H1 (cell line): ENCODE measurements at regions not wholly inside any gene's neighbourhood (a gene's known extent, or its start where the extent isn't known, plus 50 kb on each side); places are given as distances from the start of the nearest gene placed in this dataset.

Experiments used
- CTCF ChIA-PET: fragments of 300-600 bp; sonication (Branson Sonifier 250); formaldehyde crosslinking; loops from one replicate; lab custom pipeline; 2021; ENCODE audit not compliant: partially characterized antibody; lab: Charles Lee
- POLR2A ChIA-PET: fragments of 300-600 bp; sonication (Branson Sonifier 250); formaldehyde crosslinking; loops from one replicate; lab custom pipeline; 2021; ENCODE audit warnings: inconsistent platforms; ENCODE audit not compliant: partially characterized antibody; lab: Charles Lee
- DNase-seq, 2 experiments: peaks; one replicate each; pipeline versions ENCODE4 v3.0.0 to v3.0.0-alpha.2; 2010 to 2022; ENCODE audit warnings: low spot score in 2 of 2, low read depth in 1 of 2, mixed read lengths in 1 of 2
- FAIRE-seq: peaks from 2 replicates; lab custom pipeline; 2011; peaks lifted over from hg19 to GRCh38; lab: Jason Lieb, UNC
- H2AFZ ChIP-seq: 2 replicates; pipeline ENCODE4 v1.8.1; 2012; ENCODE audit warnings: low read length, inconsistent platforms
- H2AK5ac ChIP-seq: 2 replicates; pipeline ENCODE4 v1.6.1; 2013; ENCODE audit warnings: low read depth, low read length
- H2BK120ac ChIP-seq: replicated peaks from 2 replicates; pipeline ENCODE3; 2013; ENCODE audit warnings: low read depth, low read length, inconsistent platforms
- H2BK12ac ChIP-seq: 2 replicates; pipeline ENCODE4 v1.6.1; 2013; ENCODE audit warnings: low read depth, low read length
- H2BK15ac ChIP-seq: 2 replicates; pipeline ENCODE4 v1.6.1; 2013; ENCODE audit warnings: low read length
- H2BK20ac ChIP-seq: 2 replicates; pipeline ENCODE4 v1.6.1; 2013; ENCODE audit warnings: low read length
- H2BK5ac ChIP-seq: 2 replicates; pipeline ENCODE4 v1.6.1; 2013; ENCODE audit warnings: low read depth, low read length
- H3K14ac ChIP-seq: 2 replicates; pipeline ENCODE4 v1.6.1; 2013; ENCODE audit warnings: inconsistent platforms; ENCODE audit not compliant: insufficient read length
- H3K18ac ChIP-seq: 2 replicates; pipeline ENCODE4 v1.6.1; 2013; ENCODE audit warnings: low read length; ENCODE audit errors: extremely low read depth
- H3K23ac ChIP-seq: 2 replicates; pipeline ENCODE4 v1.6.1; 2013; ENCODE audit warnings: inconsistent platforms; ENCODE audit not compliant: insufficient read length
- H3K23me2 ChIP-seq: 2 replicates; pipeline ENCODE4 v1.6.1; 2013; ENCODE audit warnings: low read depth, low read length
- H3K27ac ChIP-seq: 2 replicates; pipeline ENCODE4 v1.6.1; 2011; ENCODE audit warnings: low read depth, low read length, inconsistent platforms
- H3K27me3 ChIP-seq, 4 experiments: replicated peaks in 1 of 4; 1 replicate in 1 of 4; 2 replicates in 3 of 4; pipeline versions ENCODE4 v1.6.1 to v1.8.1; 2011 to 2013; ENCODE audit warnings: low read length in 3 of 4, mild to moderate bottlenecking in 3 of 4, inconsistent platforms in 2 of 4, mixed read lengths in 2 of 4, moderate library complexity in 1 of 4; ENCODE audit not compliant: control insufficient read depth in 3 of 4, insufficient read depth in 3 of 4; ENCODE audit errors: extremely low read depth in 1 of 4
- H3K36me3 ChIP-seq, 4 experiments: 2 replicates each; pipeline versions ENCODE4 v1.6.1 to v1.8.1; 2011 to 2013; ENCODE audit warnings: mild to moderate bottlenecking in 4 of 4, low read length in 3 of 4, moderate library complexity in 2 of 4, control low read depth in 1 of 4, inconsistent platforms in 1 of 4; ENCODE audit not compliant: insufficient read depth in 4 of 4, control insufficient read depth in 2 of 4
- H3K4ac ChIP-seq: replicated peaks from 2 replicates; pipeline ENCODE3; 2013; ENCODE audit warnings: low read length, low read depth, mixed read lengths, inconsistent platforms; ENCODE audit not compliant: insufficient read length
- H3K4me1 ChIP-seq, 4 experiments: replicated peaks in 1 of 4; 1 replicate in 1 of 4; 2 replicates in 3 of 4; pipeline versions ENCODE4 v1.6.1 to v1.8.1; 2011 to 2013; ENCODE audit warnings: low read length in 3 of 4, inconsistent platforms in 2 of 4, mixed read lengths in 1 of 4; ENCODE audit not compliant: insufficient read depth in 4 of 4, control insufficient read depth in 3 of 4
- H3K4me2 ChIP-seq, 2 experiments: 2 replicates each; pipeline versions ENCODE4 v1.6.1 to v1.8.1; 2011 to 2013; ENCODE audit warnings: low read depth in 2 of 2, low read length in 2 of 2, control low read depth in 1 of 2, inconsistent platforms in 1 of 2, mild to moderate bottlenecking in 1 of 2; ENCODE audit not compliant: insufficient read depth in 1 of 2
- H3K4me3 ChIP-seq, 4 experiments: fragments of 200-600, 300-600 bp in 1 of 4; sonication (generic), shearing (Covaris generic), sonication (Bioruptor Twin) in 1 of 4; 2 replicates each; pipeline versions ENCODE4 v1.5.1 to v1.8.1; 2011 to 2016; ENCODE audit warnings: low read length in 4 of 4, low read depth in 3 of 4, control low read depth in 2 of 4, inconsistent platforms in 2 of 4, mild to moderate bottlenecking in 2 of 4, mixed read lengths in 1 of 4, moderate library complexity in 1 of 4; ENCODE audit not compliant: insufficient read depth in 2 of 4; ENCODE audit errors: extremely low read depth in 1 of 4
- H3K56ac ChIP-seq: replicated peaks from 2 replicates; pipeline ENCODE3; 2013; ENCODE audit warnings: low read depth, mild to moderate bottlenecking, mixed read lengths, low read length, inconsistent platforms; ENCODE audit not compliant: insufficient read length
- H3K79me1 ChIP-seq: 2 replicates; pipeline ENCODE4 v1.6.1; 2013; ENCODE audit warnings: low read depth, low read length, control low read depth
- H3K79me2 ChIP-seq, 2 experiments: 2 replicates each; pipeline versions ENCODE4 v1.6.1 to v1.8.1; 2012 to 2013; ENCODE audit warnings: low read length in 2 of 2, mild to moderate bottlenecking in 2 of 2, inconsistent platforms in 1 of 2; ENCODE audit not compliant: insufficient read depth in 2 of 2, control insufficient read depth in 1 of 2
- H3K9ac ChIP-seq, 4 experiments: replicated peaks in 1 of 4; 1 replicate in 1 of 4; 2 replicates in 3 of 4; pipeline versions ENCODE4 v1.6.1 to v1.8.1; 2011 to 2013; ENCODE audit warnings: low read depth in 3 of 4, low read length in 3 of 4, control low read depth in 2 of 4, mild to moderate bottlenecking in 2 of 4, moderate library complexity in 2 of 4, inconsistent platforms in 1 of 4; ENCODE audit errors: extremely low read depth in 1 of 4
- H3K9me3 ChIP-seq, 2 experiments: 2 replicates each; pipeline versions ENCODE4 v1.6.1 to v1.8.1; 2012 to 2013; ENCODE audit warnings: mild to moderate bottlenecking in 2 of 2, moderate library complexity in 2 of 2, control low read depth in 1 of 2, inconsistent platforms in 1 of 2, low read depth in 1 of 2, low read length in 1 of 2, mixed read lengths in 1 of 2; ENCODE audit not compliant: insufficient read depth in 2 of 2
- H4K20me1 ChIP-seq, 2 experiments: replicated peaks in 1 of 2; 2 replicates each; pipeline versions ENCODE3 to v1.8.1; 2011 to 2013; ENCODE audit warnings: inconsistent platforms in 2 of 2, low read length in 2 of 2, mild to moderate bottlenecking in 1 of 2; ENCODE audit not compliant: insufficient read depth in 2 of 2, control insufficient read depth in 1 of 2
- H4K5ac ChIP-seq: 2 replicates; pipeline ENCODE4 v1.6.1; 2013; ENCODE audit warnings: low read length, low read depth, mixed read lengths, inconsistent platforms; ENCODE audit not compliant: insufficient read length
- H4K8ac ChIP-seq: 2 replicates; pipeline ENCODE4 v1.8.0; 2013; ENCODE audit warnings: mild to moderate bottlenecking, moderate library complexity, low read length, inconsistent platforms; ENCODE audit not compliant: insufficient read depth; ENCODE audit errors: extremely low read depth
- H4K91ac ChIP-seq: replicated peaks from 2 replicates; pipeline ENCODE3; 2013; ENCODE audit warnings: low read length, mixed read lengths, inconsistent platforms; ENCODE audit not compliant: insufficient read length
- BCL11A ChIP-seq, 2 experiments: IDR thresholded peaks; one replicate each; pipeline ENCODE4 v1.6.1; 2011; ENCODE audit warnings: low read depth in 2 of 2, low read length in 2 of 2, mild to moderate bottlenecking in 2 of 2
- CTBP2 ChIP-seq: IDR thresholded peaks from 2 replicates; pipeline ENCODE4 v1.7.0; 2011; ENCODE audit warnings: borderline replicate concordance, mild to moderate bottlenecking, moderate library complexity, mixed read lengths, low read length; ENCODE audit not compliant: insufficient read depth, insufficient read length
- EZH2 ChIP-seq: fragments of 200-600 bp; sonication (generic); IDR thresholded peaks from 2 replicates; pipeline ENCODE4 v1.7.1; 2012; ENCODE audit warnings: low read depth, mild to moderate bottlenecking, moderate library complexity, low read length, inconsistent platforms; ENCODE audit not compliant: severe bottlenecking
- KDM4A ChIP-seq: IDR thresholded peaks from one replicate; pipeline ENCODE4 v1.7.1; 2012; ENCODE audit warnings: low read depth, mild to moderate bottlenecking, moderate library complexity, low read length, inconsistent platforms; ENCODE audit not compliant: severe bottlenecking
- NANOG ChIP-seq: IDR thresholded peaks from 2 replicates; pipeline ENCODE4 v1.6.1; 2011; ENCODE audit warnings: low read length, low read depth, mild to moderate bottlenecking, inconsistent platforms; ENCODE audit not compliant: insufficient read depth, poor library complexity, severe bottlenecking
- RFX5 ChIP-seq: IDR thresholded peaks from 2 replicates; pipeline ENCODE4 v1.6.1; 2011; ENCODE audit warnings: low read depth, low read length, improper control_type of control experiment, borderline replicate concordance
- RXRA ChIP-seq: IDR thresholded peaks from 2 replicates; pipeline ENCODE4 v1.6.1; 2011; ENCODE audit warnings: low read depth, mild to moderate bottlenecking, low read length, moderate library complexity; ENCODE audit not compliant: insufficient read depth
- SP2 ChIP-seq: IDR thresholded peaks from 2 replicates; pipeline ENCODE4 v1.6.1; 2012; ENCODE audit warnings: mild to moderate bottlenecking, low read length, inconsistent platforms
- TAF7 ChIP-seq: optimal IDR thresholded peaks from 2 replicates; pipeline ENCODE3; 2011; ENCODE audit warnings: low read depth, mild to moderate bottlenecking, inconsistent platforms, low read length, moderate library complexity, borderline replicate concordance
- ZNF274 ChIP-seq: IDR thresholded peaks from 2 replicates; pipeline ENCODE4 v1.7.0; 2012; ENCODE audit warnings: low read length, borderline replicate concordance; ENCODE audit errors: extremely low read depth
- WGBS, 2 experiments: shearing (Covaris generic) in 1 of 2; methylation state at CpG; one replicate each; pipeline versions ENCODE4 v1.1.6 to v1.1.7; 2013 to 2015; ENCODE audit warnings: low lambda C conversion rate in 2 of 2, mixed read lengths in 2 of 2, inconsistent platforms in 1 of 2, low coverage in 1 of 2, missing lambda C conversion rate in 1 of 2; ENCODE audit not compliant: insufficient replicate concordance in 2 of 2, insufficient coverage in 1 of 2, insufficient read length in 1 of 2; ENCODE audit errors: extremely low coverage in 1 of 2, missing lambda C conversion rate in 1 of 2; 5-methylcytosine and 5-hydroxymethylcytosine counted together

DNA sequence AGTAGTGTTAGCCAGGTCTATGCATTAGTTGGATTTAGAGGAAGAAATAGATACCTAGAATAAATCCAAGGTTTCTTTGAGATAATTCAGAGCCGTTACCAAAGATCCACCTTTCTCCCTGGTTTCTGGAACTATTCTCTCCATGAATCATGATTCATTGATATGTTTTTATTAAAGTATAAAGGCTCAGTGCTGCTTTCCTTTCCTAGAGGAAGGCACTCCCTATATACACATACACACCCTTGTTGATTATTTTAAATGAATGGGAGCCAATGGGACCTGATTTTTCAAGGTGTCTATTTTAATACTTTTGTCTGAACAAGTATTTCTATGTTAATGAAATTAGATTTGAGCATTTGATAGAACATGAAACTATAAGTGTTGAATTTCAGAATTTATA is 146.8 kb upstream of the SPRY1 start:
- Histone ChIP-seq H4K20me1 (no peaks in the 10 kb centered on the region), H2BK12ac (no peak overlapping the region), H2BK120ac (no peak overlapping the region), H3K27ac (no peak overlapping the region), H4K91ac (no peak overlapping the region), H4K8ac (no peak overlapping the region), H3K4me2 (no peak overlapping the region), H3K4ac (no peak overlapping the region), H3K23me2 (no peaks in the 10 kb centered on the region), H2AK5ac (no peak overlapping the region), H3K4me3 (no peak overlapping the region), H2BK20ac (no peak overlapping the region), H3K56ac (no peak overlapping the region), H3K14ac (no peak overlapping the region), H3K79me1 (no peaks in the 10 kb centered on the region), H3K18ac (no peak overlapping the region), H3K23ac (no peak overlapping the region), H3K27me3 (no peaks in the 10 kb centered on the region), H3K9ac (no peak overlapping the region), H3K9me3 (no peaks in the 10 kb centered on the region), H2BK15ac (no peak overlapping the region), H3K4me1 (no peaks in the 10 kb centered on the region), H2AFZ (no peak overlapping the region), H2BK5ac (no peak overlapping the region), H4K5ac (no peak overlapping the region), H3K36me3 (no peaks in the 10 kb centered on the region), H3K79me2 (no peaks in the 10 kb centered on the region)
- 83% methylated on average over 1 of the region's 1 CpG; no CpG with 5 or more reads in 1 of the 2 experiments for WGBS, 2 experiments
- DNase-seq (no peak), FAIRE-seq (no peak)
- ChIA-PET CTCF (no interaction called here), POLR2A (no interaction called here)
- TF ChIP-seq ZNF274 (no peak), CTBP2 (no peak), RXRA (no peak), SP2 (no peak), RFX5 (no peak), TAF7 (no peak), KDM4A (no peak), BCL11A (IDR thresholded peaks at IDR 0.05; ENCODE audit: low read depth in 2 of 2, low read length in 2 of 2) (no peak), EZH2 (no peak), NANOG (no peak)
